NOMO-1 (cell line): ENCODE measurements at regions not wholly inside any gene's neighbourhood (a gene's known extent, or its start where the extent isn't known, plus 50 kb on each side); places are given as distances from the start of the nearest gene placed in this dataset.

Experiments
- DNase-seq, 2 experiments: peaks; one replicate each; lab custom pipeline; 2025; ENCODE audit not compliant: unreplicated experiment in 2 of 2; lab: John Stamatoyannopoulos, UW

DNA sequence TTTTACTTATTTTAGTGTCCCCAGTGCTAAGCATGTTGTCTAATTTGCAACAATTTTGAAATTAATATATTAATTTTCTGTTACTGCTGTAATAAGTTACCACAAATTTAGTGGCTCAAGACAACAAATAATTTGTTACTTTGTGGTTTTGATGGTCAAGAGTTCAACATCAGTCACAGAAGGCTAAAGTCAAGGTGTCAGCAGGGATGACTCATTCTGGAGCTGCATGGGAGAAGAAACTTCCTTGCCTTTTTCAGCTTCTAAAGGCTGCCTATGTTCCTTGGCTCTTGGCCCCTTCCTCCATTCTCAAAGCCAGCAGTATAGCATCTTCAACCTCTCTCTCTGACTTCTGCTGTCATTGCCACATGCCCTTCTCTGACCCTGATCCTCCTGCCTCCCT is 271.8 kb downstream of the HLX start:
- no peak for DNase-seq

DNA sequence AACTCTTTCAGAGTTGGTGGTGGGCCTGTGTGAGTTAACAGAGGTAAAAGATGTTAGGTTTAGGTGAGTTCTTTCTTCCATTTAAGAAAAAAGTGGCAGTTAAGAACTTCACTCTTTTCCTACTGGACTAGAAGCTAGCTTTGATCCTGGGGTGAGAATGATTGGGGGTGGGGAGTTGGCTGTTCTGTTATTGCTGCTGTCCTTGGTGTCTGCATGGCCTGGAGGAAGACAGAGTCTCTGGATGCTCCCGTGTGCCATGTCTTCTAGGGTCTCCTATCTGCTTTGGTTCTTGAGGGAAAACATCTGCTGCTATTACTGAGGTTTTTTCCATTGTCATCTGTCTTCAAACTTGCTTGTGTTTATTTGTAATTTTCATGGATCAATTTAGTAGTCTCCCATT is 275.7 kb downstream of the HLX start:
- no peak for DNase-seq

DNA sequence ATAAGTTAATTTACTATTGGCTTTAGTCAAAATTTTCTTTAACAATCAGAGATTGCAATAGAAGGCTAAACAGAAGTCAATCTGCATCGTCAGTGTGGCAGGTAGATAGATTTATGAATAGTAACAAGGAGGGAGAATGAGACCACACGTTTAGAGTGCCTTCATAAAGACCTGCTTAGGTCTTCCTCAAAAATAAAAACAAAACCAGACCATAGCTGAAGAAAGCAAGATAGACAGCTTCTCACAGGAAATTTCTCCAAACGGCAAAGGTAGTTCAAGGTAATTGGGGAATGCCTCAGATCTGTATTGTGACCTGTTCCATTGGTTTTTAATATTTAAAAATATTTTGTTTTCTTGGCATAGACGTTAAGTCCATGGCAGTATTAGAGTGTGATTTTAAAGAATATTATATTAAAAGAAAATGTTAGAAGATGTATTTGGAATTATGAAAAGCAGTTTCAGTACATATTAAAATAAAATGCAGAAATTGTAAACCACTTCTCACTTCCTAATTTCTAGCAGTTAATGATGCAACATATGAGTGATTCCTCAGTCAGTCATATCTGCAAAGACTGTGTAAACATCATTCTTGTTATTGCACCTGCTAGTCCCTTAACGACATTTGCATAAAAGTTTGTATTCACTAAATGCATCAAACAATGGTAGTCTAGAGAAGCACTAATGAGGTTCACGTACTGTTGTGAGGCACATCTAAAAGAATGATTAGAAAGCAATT is 278.0 kb downstream of the HLX start:
- peak; percentile 42 to 89 for DNase-seq

DNA sequence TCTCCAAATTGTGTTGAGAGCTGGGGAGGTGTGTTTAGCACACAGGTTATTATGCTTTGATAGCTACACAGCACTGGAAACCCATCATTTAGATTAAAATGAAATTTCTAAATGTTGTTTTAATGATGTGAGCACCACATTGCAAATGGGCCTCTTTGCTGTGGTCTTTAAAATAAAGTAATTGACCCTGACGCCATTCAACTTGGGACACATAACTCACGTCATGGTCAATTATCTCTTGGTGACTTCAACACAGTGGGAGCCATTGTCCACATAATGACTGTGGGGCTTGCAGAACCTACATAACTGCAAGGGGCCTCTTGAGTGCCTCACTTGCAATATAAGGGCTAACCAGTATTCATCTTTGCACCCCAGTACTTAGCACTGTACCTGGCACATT is 280.4 kb downstream of the HLX start:
- no peak for DNase-seq

DNA sequence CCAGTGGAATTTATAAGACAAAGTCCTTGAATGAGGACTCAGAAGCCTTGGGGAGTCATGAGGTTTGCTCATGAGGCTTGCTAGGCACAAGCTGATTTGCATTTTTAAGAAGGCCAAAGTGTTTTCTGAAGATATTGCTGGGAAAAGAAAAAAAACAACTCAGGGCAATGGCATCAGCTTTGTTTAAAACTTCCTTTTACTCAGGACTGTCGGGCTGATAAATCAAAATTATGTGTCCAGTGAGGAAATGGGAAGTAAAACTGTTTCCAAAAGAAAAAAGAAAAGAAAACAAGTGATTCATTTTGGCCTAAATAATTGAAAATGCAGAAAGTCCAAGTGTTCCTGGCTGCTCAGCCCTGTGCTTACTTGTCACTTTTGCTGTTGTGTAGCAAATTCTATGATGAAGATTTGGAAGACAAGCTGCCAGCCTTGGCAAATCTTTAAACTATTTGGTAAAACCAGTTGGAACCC is 282.4 kb downstream of the HLX start:
- DNase-seq = peak in 1 of 2 experiments; percentile 53

DNA sequence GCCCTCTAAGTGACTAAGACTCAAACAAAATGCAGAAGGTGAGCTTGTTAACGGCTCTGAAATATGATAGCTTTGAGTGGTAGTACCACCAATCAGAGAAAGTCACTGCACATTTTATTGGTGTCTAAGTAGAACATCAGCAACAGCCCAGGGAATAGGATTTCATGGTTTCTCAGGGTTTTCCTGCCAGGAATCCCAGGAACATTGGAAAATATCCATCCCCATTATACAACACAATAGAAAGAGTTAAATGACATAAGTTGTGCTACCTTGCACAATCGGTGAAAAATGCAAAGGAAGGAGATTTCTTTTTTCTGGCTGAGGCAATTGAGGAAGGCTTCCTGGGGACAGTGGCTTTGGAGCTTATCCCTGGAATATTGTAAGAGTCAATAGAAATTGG is 283.1 kb downstream of the HLX start:
- peak in 1 of 2 experiments; percentile 11 for DNase-seq

DNA sequence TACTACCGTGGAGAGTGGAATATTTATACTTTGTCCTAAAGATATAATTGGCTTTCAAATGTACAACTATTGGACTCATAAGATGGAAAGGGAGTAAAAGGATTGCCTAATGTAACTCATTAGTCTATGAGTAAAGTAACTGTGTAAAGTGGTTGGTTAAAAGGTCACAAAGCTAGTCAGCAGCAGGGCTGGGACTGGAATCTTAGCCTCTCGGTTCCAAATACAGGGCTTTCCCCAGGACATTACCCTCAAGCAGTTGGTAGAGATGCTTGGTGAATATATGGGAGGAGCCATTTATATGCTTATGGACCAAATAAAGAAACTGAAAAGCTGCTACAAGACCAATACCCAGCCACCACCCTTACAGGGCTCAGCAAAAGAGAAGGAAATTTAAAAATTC is 283.7 kb downstream of the HLX start:
- no peak for DNase-seq

DNA sequence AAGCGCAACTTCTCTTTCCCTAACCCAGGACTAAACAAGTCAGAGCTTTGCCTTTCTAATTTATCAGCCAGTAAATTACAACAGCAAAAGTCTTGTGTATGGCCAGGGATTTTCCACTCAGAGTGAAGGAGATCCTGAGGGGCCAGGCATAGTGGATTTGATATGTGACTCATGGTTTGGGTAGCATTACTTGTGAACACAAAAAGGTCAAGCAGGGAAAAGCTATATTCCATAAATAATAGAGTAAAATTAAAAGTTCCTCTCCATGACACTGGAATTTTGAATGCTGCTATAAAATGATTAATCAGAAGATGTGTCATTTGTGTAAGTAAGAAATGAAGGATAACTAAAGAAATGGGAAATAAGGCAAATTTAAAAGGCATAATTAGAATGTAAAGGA is 284.8 kb downstream of the HLX start:
- no peak for DNase-seq

DNA sequence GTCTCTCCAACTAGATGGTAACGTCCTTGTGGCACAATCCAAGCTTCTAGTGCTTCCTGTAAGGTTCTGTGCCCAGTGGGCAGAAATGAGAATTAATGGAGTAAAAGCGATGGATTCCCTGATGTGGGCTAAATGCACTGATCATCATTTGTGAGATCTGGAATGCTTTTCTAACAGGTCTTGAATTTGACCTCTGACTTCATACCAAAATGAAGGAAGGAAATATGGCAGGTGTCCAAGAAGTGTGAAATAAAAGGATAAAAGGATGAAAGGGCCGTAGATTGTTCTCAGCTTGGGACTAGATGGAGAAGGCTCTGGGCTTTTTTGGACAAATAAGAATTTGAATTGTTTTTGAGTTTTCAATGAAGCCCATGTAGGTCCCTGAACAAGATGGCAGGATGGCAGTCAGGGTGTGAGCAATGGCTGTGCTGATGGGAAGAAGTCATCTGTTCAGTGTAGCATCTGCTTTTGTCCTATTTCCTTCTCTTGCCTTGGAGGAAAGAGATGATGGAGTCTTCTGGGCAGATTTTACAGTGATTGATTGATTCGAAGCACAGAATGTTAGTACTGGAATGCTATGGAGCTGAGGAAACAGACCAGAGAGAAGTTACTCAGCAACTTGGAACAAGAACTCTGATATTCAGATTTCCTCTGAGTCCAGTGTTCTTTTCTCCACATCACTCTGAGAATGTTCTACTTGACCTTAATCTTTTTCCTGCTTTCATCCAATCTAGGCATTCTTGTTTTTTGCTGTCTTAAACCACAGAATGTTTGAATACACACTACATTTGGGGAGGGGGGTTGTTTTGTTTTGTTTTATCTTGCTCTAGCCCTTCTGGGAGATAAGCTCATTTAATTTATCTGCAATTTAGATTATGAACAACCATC is 286.0 kb downstream of the HLX start:
- DNase-seq = no peak

DNA sequence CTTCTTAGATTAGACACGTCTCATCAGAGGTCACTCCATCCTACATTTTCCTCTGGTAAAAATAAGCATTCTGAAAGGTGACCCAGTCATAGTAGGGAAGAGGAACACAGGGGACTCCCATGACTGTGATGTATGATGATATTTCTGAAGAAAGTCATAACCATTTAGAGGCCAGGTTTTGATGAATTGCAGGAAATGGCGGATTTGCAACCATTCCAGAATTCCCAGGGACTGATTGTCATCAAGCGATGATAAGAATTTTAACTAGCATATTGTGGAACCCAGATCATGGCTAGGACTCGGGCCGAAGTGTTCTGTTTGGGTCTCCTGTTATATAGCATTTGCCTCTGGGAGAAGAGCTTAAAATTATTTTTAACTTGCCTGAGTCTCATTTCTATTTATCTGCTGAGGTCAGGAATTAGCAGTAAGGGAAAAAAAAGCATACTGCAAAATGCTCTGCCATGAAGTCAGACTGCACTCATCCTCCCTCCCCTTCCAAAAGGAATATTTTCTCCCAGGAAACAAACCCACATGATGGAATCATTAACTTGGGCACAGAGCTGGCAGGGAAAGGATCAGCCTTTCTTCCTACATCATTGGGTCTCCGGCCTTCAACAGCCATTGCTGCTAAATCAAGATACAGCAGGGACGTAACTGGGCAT is 286.7 kb downstream of the HLX start:
- no peak for DNase-seq

DNA sequence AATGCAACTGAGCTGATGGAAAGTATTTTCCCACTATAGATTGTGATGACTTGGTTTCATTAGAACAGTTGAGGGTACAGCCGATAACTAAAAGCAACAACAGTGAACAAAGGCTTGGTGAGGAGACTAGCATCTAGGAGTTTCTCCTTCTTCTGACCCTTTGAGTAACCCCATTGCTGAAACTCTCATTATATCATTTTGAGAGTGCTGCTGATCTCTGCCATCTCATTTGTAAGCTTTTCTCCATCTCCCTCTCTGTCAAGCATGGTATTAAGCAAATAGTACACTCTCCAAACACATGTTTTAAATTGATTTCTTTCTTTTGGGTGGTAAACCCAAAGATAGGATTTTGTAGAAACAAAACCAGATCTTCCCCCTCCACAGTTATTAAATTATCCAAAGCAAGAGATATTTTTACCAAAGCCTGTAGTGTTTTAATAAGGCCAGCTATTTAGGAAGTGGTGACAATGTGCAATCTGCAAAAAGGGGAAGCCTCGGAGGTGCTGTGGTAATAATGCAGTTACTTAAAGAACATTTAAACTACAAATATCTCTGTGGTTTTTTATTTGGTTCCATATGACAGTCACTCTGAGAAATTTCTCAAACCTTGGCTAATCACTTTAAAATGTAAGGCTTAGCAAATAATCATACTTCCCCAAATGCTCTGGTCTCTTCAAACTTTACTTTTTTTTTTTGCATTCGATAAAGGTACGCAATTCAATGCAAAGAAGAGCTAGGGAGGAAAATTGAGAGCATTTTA is 287.5 kb downstream of the HLX start:
- peak; percentile 95 to 100 for DNase-seq

DNA sequence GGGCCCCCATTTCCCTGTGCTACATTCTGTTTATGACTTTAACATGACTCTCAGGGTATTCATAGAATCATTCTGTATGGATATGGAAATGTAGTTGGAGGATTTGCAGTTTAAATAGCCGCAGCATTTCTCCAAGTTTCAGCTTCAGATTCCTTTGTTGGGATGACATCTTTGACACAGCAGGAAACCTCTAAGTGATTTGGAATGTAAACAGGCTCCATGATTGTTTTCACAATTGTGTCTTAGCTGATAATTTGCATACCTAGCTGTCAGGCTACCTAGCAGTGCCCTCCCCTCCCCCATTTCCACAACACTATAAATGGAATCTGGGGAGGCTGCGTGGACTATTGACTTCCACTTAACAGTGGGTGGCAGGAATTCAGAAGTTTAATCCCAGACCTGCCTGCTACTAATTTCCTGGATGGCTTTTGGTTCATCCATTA is 290.2 kb downstream of the HLX start:
- no peak for DNase-seq

DNA sequence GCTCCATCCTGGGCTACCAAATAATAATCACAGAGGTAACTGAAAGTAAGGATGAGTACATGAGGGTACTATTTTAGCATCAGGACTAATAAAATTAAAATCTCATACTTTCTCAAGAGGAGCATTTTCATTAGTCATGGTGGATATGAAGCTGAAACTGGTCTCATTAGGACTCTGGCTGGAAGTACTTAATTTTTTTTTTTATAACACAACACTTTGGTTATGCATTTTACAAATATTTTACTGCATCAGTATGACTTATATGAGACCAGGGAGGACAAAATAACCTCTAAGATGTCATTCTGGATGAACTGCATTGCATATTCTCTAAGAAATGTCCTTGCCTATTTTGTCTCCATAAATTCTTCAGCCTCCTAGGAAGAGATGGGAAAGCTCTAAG is 290.9 kb downstream of the HLX start:
- DNase-seq = no peak

DNA sequence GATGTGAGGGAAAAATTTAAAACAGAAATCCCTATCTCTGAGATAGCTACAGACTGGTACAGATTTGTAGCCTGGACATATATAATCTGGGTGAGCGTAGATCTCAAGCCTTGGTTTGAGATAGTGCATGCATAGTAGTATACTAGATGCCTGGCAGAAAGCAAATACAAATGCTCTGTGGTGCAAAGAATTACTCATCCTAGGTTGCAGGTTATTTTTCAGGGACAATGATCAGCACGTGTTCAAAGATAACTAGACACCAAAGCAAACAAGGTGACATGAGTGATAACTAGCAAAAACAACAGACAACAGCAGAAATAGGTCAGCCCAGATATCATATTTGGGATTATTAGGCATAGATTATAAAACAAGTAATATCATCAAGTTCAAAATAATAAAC is 292.5 kb downstream of the HLX start:
- DNase-seq = no peak

DNA sequence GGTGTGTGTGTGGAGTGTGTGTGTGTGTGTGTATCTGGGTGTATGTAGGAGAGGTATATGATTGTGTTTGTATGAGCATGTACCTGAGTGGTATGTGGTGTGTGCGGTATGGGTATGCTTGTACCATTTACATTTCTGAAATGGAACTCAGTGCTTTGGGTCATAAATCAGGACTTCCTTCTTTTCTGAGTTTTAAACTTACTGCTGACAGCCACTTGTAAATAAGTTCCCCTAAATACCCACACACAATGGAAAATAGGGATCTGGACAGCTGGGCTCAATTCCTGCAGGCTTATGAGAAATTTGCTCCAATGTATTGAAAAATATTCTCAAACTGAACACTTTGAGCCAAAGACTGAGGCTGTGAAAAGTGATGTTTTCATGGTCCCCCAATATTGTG is 293.6 kb downstream of the HLX start:
- DNase-seq = peak in 1 of 2 experiments; percentile 51

DNA sequence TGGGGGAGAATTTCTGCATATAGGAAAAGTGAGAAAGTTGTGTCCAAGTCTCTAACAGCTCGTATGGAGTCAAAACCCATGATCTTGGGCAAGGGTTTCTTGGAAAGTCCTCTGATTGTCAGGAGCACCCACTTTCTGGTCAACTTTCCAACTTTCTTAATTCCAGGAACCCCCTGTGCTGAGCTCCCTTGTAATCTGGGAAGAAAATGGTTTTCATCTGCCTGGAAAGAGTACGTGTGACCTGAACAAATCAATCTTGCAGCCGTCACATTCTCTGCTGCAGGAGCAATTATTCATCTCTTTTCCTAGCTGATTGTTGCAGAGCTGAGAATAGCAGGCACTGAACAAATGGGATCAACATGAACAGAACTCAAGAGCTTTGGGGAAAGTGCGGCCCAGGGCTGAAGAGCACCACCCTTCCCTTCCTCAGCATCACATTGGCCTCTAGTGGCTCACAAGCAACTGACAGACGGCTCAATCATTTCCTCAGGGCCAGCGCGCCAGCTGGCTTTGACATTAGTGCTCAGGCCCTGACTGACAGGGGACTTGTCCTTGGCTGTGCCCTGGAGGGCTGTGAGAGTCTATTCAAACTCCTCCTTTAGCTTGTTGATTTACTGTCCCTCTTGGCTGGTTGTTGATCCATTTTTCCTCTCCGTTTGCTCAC is 295.2 kb downstream of the HLX start:
- no peak for DNase-seq

DNA sequence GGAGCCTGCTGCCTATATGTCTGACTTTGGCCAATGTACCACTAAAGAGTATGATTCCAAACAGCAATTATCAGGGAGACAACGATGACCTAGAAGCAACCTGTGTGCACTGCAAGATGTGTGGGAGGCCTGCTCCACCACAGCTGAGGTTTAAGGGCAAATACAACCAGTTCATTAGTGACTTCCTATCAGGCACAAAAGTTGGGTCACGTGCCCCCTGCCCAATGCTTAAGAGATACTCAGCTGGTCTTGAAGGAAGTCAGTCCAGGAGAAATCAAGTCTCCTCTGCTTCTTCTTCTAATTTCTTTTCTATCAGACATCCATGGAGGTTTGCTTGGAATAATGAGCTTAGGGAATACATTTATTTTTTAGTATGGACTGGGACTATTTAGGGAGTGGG is 296.0 kb downstream of the HLX start:
- no peak for DNase-seq

DNA sequence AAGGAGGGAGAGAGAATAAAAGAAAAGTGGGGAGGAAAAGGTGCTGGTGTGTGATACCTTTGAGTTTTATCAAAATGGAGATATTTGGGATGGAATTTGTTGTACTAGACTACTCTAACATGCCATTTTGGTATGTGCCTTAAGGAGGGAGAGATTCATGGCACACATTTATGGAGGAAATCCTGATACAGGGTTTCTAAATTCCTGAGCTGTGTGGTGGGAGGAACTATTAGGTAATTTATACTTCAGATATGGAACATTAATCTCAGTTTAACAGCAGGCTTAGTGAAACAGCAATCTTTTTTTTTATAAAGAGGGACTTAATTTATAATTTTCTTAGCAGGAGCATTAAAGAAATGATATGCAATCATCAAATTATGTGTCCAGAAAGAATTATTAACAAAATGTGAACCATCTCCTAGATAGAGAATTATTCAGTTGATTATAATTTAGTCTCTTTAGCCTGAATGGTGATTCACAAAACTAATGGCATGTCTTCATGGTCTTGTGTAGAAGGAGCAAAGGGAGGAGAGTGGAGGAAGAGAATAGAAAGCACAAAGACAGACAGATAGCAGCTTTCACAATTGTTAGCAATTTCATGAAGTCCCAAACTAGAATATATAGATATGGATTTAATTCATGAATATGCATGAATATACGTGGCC is 301.6 kb downstream of the HLX start:
- no peak for DNase-seq

DNA sequence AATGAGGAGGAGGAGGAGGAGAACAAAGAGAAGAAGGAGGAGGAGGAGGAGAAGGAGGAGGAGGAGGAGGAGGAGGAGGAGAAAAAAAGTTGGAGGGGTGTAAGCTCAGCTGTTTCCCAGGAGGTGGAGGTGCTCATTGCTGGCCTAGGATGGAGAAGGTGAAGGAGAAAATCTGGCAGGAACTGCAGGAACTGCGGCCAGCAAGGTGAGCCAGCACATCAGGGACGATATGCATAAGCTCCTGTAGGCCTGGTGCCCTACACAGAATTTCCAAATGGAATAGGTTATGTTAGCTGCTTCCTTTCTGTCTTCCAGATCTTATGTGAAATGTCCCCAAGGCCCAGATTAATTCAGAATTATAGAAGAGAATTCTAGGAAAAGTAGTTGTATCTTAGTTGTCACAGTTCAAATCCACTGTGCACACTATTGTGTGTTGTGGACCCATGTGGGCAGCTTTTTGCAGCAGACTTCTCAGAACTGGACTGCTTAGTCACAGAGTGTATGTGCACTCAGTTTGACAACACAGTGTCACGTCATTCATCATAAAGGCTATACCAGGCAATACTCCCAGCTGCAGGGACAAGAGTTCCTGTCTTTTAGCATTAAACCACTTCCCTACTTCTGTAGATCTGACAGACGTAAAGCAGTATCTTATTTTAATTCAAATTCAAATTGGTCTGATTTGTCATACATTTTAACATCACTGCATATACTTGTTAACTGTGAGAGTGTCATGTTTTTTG is 303.7 kb downstream of the HLX start:
- DNase-seq = peak; percentile 38 to 75
